HG03196 (cell line): ENCODE measurements at regions not wholly inside any gene's neighbourhood (a gene's known extent, or its start where the extent isn't known, plus 50 kb on each side); places are given as distances from the start of the nearest gene placed in this dataset.
"Not testable (repeated sequence)": the region's sequence is repeated elsewhere in the genome, so short reads cannot be mapped to it uniquely, and the experiment has no call there.

Source experiments
- ATAC-seq: cut with Tn5 transposase; IDR thresholded peaks from one replicate; pipeline ENCODE4 v1.9.1; 2021; ENCODE audit not compliant: unreplicated experiment

DNA sequence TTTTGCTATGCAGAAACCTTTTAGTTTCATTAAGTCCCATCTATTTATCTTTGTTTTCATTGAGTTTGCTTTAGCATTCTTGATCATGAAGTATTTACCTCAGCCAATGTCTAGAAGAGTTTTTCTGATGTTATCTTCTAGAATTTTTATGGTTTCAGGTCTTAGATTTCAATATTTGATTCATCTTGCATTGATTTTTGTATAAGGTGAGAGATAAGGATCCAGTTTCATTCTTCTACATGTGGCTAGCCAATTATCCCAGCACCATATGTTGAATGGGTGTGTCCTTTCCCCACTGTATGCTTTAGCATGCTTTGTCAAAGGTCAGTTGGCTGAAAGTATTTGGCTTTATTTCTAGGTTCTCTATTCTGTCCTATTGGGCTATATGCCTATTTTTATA, 395.2 kb downstream of the HGF start:
- not testable (repeated sequence) for ATAC-seq

DNA sequence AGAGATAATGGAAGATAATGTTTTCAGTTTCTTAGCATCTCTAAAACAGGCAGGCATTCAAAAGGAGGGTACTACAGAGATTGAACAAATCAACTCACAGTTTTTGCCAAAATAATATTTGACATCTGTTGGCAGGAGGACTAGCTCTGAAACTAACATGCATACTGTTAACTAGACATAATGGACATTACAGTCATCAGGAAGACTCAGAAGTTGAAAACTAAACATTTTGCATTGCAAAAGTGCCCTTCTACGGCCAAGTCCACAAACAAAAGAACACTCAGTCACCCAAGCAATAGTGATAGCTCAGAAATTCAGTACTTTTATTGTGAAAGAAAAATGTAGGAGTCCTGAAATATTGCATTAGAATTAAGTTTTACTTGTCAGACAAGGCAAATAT, 399.0 kb downstream of the HGF start:
- no peak for ATAC-seq

DNA sequence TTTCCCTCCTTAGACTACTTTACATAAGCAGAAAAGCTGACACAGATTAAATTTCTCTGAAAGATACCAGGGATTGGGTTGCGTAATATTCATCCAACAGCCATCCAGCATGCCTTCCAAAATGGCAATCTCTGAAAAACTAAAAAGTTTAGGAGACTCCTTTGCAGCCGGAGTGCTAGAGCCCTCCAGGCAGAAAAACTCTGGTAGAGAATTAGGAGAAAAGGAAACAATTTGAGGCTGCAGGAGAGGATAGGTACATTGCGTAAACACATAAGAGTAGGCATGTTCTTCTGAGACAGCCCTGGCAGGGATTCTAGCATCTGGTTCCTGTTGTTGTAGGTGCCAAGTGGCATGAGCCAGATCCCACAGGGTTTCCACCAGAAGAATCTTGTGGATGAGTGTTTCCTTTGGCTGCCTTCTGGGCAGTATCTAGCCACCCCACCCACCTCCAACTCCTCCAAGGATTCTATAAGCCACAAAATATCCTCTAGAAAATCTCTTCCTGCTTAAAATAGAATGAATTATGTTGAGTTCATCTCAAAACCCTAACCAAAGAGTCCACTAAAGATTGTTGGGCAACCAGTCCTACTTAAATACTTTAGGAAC, 402.4 kb downstream of the HGF start:
- no peak for ATAC-seq

DNA sequence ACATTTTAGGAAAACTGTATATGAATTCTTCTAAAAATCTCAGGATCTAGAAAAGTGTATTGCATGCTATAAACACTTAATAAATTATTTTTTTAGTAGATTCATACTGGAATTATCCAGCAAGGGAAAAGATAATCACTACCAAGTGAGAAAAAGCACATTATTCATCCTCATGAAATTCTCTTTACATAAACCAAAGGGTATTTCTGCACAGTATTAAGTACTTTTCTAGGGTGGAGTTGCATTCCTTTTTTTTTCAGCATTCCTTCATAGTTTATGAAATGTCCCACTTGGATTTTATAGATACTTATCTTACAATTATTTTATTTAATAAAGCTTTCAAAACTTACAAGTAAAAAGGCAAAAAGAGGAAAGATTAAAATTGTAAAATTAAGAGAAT, 403.3 kb downstream of the HGF start:
- no peak for ATAC-seq

DNA sequence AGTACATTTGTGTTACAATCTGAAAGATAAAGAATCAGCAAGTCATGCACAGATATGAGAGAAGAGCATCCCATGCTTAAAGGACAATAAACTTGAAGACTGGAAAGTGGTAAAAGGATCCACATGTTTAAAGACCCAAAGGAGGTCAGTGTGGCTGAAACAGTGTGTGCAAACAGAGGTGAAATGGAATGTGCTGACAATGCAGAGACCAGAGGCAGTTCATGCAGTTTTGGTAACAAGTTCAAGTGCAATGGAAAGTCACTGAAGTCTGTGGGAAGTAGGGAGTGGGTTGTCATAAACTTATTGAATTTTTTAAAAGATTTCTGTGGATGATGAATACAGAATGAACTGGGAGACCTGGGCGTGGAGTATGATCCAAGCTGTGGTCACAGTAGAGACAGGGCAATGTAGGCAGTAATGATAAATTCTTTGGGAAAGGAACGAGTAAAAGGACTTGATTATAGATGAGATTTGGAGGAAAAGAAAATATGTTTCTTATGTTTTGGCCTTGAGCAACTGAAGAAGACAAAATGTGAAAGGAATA, 408.0 kb downstream of the HGF start:
- no peak for ATAC-seq

DNA sequence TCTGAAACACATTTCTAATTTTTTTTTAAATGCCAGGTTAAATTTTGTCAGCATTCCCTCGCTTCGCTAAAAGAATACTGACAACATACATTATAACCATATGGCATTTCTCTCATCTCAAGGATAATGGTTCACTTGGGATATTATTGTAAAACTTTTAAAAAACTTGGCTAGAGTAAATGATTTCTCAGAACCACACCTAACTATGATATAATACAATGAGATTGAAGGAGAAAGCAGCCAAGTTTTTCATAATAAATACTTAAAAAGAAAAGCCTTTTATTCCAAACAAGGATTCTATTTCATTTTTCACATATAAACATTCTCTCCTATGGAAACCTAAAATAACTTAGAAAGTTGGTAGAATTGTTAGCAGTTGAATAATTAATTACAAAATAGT, 413.9 kb downstream of the HGF start:
- ATAC-seq = no peak

DNA sequence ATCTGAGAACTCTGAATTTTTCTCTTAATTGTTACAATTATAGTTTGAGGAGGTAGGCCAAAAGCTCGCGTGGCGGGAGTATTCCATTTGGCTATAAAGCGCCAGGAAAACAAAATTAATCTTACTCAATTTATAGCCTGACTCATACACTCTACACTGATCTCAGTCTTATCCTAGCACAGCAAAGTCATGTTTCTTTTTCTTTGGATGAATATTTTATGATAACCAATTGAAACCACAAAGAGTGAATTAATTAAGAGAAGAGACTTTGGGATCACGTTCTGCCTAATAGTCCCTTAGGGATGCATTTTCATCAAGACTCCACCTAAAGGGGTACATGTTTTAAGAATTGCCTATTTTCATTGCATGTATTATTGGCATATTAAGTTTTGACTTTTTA, 420.8 kb downstream of the HGF start:
- no peak for ATAC-seq

DNA sequence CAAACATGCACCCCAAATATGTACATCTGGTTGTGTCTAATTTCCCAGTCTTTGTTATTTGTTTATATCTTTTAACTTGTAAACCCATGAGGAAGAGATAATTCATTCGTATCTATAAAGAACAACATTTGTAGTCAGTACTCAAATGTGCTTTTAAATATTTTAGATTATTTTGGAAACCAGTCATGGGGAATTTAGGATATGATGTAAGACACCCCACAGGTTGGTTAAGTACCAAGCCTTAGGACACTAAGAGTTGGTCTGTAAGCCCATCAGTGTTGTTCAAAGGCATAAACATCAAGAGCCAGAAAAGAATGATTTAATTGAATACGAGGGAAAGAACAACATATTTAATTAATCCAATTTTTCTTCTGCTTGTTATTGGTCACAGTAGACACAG, 421.1 kb upstream of the SEMA3C start:
- no peak for ATAC-seq

DNA sequence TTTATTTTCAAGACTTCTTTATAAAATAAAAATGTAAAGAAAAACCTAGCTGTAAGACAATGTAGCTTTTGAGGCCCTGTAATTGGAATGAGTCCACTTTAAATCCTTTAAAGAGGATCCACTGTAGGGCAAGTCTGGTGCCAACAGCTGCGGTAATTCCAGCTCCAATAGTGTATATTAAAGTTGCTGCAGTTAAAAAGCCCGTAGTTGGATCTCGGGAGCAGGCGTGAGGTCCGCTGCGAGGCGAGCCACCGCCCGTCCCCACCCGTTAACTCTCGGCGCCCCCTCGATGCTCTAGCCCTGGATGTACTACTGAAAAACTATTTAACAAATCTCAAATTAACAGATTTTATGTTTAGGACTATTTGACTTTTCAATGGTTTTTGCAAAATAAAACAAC, 414.7 kb upstream of the SEMA3C start:
- no peak for ATAC-seq

DNA sequence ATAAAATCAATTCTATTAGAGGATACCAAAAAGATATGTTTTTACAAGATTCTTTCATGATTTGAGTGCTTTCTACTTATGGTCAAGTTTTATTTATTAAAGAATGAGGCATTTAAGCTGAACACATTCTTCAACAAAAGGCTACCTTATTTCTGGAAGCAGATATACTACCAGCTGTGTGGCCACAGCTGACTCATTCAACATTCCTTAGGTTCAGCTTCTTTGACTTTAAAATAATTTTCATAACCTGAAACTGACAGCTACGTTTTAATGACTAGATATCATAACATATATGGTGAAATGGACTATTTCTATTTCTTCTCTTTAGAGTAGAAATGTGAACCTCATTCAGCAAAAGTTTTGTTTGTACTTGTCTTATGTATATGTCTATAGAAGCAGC, 414.2 kb upstream of the SEMA3C start:
- no peak for ATAC-seq

DNA sequence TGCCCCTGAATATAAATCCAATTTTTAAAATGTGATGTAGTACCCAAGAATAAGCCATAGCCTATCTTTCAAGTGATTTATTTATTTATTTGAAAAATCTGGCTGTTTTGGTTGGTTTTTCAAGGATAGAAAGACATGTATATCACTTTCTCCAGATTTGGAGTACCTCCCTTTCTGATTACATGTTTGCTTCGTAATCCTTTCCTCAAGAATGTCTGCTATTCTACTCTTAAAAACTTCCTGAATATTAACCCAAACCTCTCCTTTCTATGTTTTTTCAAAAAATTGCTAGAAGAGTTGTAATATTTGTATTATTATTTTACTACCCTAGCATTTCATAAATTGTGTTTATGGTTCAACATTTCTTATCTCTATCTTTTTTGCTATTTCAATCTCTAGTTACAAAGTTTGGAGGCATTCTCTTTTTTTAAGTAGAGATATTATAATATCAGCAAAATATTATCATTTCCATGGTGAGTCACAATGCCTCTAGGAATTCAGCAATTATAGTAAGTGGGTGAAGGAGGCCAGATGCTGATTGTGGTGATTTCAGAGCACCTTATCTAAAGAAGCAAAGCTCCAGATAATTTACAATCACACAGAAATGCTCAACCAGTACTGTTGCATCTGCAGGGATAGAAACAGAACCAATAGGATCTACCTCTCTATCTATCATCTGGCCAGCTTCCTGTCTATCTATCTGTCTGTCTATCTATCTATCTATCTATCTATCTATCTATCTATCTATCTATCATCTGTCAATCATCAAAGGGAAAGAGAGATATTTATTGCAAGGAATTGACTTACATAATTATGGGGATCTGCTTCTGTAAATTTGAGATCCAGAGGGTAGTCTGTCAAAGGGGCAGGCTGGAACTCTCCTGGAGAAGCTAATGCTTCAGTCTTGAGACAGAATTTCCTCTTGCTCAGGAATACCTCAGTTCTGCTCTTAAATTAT, 412.5 kb upstream of the SEMA3C start:
- no peak for ATAC-seq

DNA sequence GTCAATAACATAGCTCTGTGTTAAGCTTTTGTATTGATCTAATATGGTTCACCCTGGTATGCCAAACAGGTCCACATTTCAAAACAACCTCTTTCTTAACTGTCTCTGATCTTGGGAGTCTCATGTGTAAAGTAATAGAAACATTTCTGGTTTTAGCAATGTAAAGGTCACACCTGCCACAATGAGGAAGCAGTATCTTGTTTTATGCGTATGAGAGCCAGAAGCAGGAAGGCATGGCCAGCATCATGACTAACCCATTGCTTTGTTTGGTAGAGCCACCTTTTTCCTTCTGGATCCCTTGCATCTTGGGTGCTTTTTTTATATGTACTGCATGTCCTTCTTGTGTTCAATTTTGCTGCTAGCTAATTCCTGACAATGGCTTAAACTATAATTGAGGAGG, 411.3 kb upstream of the SEMA3C start:
- no peak for ATAC-seq

DNA sequence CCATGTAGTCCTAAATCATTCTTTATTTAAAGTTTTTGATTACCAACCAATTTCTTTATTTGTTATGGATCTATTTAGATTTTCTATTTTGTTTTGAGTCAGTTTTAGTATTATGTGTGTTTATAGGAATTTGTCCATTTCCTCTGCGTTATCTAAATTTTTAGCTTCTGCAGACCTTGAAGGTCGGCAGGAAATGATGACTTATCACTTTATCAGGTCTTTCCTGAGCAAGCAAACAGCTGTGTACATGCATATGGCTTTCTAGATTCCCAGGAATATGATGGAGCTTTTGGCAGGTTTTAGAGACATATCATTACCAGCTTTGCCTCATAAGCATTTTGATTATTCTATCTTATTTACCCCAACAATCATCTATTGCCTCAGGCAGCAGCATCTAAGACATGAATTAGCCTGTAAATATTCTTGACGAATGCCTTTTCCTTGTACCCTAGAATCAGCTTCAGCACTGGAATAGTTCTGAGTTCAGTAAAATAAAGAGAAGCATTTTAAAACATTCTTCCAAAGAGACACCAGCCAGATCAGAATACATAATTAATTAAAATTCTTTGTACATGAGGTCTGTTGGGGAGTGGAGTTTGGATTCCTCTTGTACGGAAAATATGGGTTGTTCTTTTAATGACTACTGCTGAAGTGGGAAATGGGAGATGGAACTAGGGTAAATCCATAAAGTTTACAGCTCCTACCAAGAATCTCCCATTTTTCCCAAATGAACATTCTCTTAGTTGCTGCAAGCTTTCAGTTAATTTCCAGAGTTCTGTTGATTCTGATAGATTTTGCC, 408.8 kb upstream of the SEMA3C start:
- no peak for ATAC-seq

DNA sequence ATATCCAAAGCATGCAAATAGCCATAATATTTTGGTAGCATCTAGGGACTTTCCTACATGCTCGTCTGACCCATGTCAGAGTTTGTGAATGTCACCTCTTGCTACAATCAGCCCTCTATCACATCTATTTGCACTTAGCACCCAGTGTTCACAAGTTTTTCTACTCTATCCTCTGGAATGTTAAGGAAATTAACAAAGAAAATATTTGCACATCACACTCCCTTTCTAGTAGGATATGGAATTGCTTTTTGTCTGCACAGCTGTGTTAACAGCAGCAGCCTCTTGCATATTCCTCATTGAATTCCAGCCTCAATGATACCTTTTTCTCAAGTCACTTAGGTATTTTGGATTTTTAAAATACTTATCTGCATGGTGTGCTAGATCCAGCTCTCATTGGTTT, 403.1 kb upstream of the SEMA3C start:
- no peak for ATAC-seq

DNA sequence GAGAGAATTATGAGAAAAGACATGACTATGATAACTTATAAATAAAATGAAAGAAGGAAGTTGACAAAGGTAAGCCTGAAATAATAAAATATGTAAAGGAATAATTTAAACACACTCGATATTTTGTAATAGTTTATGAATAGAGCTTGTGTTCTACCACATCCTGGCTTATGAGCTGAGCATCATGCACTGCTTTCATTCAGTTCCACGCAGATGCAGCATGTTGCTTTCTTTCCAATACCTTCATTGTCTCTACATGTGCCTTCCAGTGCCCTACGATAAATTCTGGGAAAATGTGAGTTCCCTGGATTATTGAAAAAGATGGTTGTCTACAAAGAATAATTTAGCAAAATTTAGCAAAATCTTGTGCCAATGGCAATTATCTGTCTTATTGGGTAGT, 398.9 kb upstream of the SEMA3C start:
- no peak for ATAC-seq

DNA sequence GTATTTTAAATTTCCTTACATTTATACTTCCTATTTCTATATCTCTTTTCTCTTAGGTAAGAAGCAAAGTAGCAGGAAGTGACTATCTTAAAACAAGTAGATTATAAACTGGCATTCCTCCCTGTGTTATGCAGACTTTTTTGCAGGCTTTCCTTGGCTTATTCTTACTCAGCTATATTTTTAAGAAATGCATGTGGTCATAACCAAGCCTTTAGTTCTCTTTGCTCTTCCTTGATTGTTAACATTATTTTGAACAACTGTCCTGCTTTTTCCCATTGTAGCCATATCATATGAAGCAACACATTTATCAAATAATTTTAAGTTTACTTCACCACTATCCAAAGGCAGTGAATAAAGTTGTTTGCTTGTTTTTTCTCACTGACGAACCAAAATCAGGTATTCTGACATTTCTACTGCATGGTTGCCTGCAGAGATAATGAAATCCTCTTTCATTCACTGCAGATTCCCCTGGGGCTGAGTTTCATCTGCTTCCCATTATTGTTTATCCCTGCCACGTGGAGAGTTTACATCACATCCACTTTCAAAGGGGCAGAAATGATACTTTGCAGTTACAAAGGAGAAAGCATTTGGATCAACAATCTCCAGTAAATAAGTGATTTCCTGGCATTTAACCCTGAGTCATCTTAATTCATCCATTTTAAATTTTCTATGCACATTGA, 389.9 kb upstream of the SEMA3C start:
- no peak for ATAC-seq

DNA sequence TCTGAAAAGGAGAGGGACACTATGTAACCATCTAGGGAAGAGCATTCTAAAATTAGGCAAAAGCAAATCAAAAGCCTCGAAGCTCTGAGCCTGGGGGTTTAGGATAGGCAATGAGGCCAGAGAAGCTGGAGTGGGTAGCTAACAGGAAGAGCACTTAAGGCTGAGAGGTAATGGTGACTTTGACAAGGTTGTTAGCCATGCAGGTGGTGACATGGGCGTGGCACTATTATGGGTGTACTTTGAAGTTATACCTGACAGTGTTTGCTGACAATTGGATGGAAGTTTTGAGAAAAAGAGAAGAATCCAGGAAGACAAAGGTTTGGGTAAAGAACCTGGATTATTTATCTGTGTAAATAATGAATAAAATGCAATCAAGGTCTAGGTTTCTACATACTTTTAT, 383.0 kb upstream of the SEMA3C start:
- no peak for ATAC-seq

DNA sequence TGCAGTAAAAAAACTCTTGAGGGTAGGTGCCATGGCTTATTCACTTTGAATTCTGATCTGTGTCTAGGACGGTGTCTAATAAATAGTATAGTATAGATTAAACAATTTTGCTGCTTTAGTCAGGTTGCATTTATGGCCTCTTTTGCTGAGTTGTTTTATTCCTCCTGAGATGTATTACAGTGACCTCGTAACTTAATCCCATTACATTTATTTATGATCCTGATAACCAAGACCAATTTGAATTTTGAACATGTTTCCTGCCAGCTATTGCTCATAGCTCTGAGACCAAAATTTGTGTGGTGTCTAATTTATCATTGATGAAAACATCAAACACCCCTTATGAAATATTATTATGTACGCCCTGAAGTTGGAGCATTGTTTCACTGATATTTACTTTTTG, 381.9 kb upstream of the SEMA3C start:
- no peak for ATAC-seq

DNA sequence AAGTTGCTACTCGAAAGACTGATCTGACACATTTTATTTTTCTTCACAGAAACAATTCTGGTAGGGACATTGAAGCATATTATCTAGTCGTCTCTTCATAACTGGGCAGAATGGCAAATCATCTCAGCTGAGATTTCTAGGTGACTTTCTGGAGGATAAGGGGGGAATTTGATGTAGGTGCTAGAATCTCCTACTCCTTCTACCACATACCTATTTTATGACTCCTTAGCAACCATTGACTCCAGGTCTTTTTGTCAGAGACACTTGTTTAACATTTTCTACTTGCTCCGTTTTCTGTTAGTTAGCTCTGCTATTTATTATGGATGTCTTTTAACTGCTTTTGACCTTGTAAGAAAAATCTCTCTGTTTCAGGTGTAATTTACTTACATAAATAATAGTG, 380.9 kb upstream of the SEMA3C start:
- ATAC-seq = no peak

DNA sequence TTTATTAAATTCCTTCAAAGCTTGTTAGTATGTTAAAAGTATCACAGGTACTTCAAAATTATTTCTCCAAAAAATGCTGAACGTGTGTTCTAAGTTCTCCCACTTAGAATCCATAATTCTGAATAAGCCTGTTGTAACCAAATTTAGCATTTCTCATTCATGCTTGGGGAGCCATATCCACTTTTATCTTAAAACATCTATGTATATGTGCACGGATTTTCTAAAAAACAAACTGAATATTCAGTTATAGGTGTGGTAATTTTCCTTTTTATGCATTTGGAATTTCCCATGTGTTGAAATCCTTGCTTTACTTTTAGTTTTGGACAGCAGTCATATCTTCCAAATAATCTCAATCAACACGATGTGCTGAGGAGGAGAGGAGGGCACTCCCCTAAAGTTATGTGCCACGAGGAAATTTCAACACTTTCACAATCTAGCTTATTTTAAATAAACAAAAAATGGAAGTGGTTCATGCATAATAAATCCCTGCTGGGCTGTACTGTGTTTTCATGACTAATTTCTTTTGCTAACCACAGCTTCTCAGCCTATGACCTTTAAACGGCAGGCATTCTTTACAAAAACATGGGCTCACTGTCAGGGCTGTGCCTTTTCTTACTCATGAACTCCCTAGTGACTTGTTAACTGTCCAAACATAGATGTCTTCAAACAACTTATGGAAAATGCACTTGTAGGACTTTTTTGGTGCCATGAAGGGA, 380.3 kb upstream of the SEMA3C start:
- ATAC-seq = no peak
